ENCODE measurements at regions not wholly inside any gene's neighbourhood (a gene's known extent, or its start where the extent isn't known, plus 50 kb on each side); places are given as distances from the start of the nearest gene placed in this dataset.

GRCh38 chrX:104435249-104435648 lies 130.8 kb upstream of the IL1RAPL2 start:
- no peaks in the 10 kb centered on the region for H3K36me3 ChIP-seq
- no peak overlapping the region for H3K4me3 ChIP-seq
- H3K9me3 ChIP-seq (ENCODE audit: low read depth): no peaks in the 10 kb centered on the region
- no peak for DNase-seq (ENCODE audit: low read depth in 1 of 2, low spot score in 1 of 2)
- H3K4me1 ChIP-seq (ENCODE audit: low read depth): no peaks in the 10 kb centered on the region
- no peak for TF ChIP-seq CTCF (IDR thresholded peaks at IDR 0.05; ENCODE audit: low read depth, low read length)
- H3K27me3 ChIP-seq: no peaks in the 10 kb centered on the region
- no peak overlapping the region for H3K27ac ChIP-seq

- H3K9me3 ChIP-seq (ENCODE audit: low read depth): no peaks in the 10 kb centered on the region
- TF ChIP-seq CTCF (IDR thresholded peaks at IDR 0.05; ENCODE audit: low read depth, low read length): no peak
- H3K27me3 ChIP-seq: no peaks in the 10 kb centered on the region
- H3K36me3 ChIP-seq: no peaks in the 10 kb centered on the region
- H3K4me1 ChIP-seq (ENCODE audit: low read depth): no peaks in the 10 kb centered on the region
- H3K4me3 ChIP-seq: no peak overlapping the region
- no peak overlapping the region for H3K27ac ChIP-seq
- DNase-seq (ENCODE audit: low read depth in 1 of 2, low spot score in 1 of 2): no peak
Measured at GRCh38 chrX:104432321-104432720, 133.7 kb upstream of the IL1RAPL2 start.

GRCh38 chrX:104430742-104431119 lies 135.3 kb upstream of the IL1RAPL2 start:
- H3K27ac ChIP-seq: no peak overlapping the region
- H3K4me1 ChIP-seq (ENCODE audit: low read depth): no peaks in the 10 kb centered on the region
- no peak for TF ChIP-seq CTCF (IDR thresholded peaks at IDR 0.05; ENCODE audit: low read depth, low read length)
- H3K27me3 ChIP-seq: no peaks in the 10 kb centered on the region
- no peak overlapping the region for H3K4me3 ChIP-seq
- DNase-seq (ENCODE audit: low read depth in 1 of 2, low spot score in 1 of 2): no peak
- no peaks in the 10 kb centered on the region for H3K9me3 ChIP-seq (ENCODE audit: low read depth)
- no peaks in the 10 kb centered on the region for H3K36me3 ChIP-seq

GRCh38 chrX:104430072-104430741 lies 135.8 kb upstream of the IL1RAPL2 start:
- Histone ChIP-seq H3K4me3 (no peak overlapping the region), H3K4me1 (ENCODE audit: low read depth) (no peaks in the 10 kb centered on the region), H3K36me3 (no peaks in the 10 kb centered on the region), H3K9me3 (ENCODE audit: low read depth) (no peaks in the 10 kb centered on the region), H3K27me3 (no peaks in the 10 kb centered on the region), H3K27ac (no peak overlapping the region)
- DNase-seq (ENCODE audit: low read depth in 1 of 2, low spot score in 1 of 2): no peak
- no peak for TF ChIP-seq CTCF (IDR thresholded peaks at IDR 0.05; ENCODE audit: low read depth, low read length)

GRCh38 chrX:104428231-104428630 lies 137.8 kb upstream of the IL1RAPL2 start:
- H3K4me1 ChIP-seq (ENCODE audit: low read depth): no peaks in the 10 kb centered on the region
- no peak for DNase-seq (ENCODE audit: low read depth in 1 of 2, low spot score in 1 of 2)
- no peak overlapping the region for H3K4me3 ChIP-seq
- no peaks in the 10 kb centered on the region for H3K36me3 ChIP-seq
- TF ChIP-seq CTCF (IDR thresholded peaks at IDR 0.05; ENCODE audit: low read depth, low read length): no peak
- H3K9me3 ChIP-seq (ENCODE audit: low read depth): no peaks in the 10 kb centered on the region
- H3K27ac ChIP-seq: no peak overlapping the region
- H3K27me3 ChIP-seq: no peaks in the 10 kb centered on the region

All from cardiac muscle cell (in vitro differentiated cells and primary cell).